ENCODE measurements at regions not wholly inside any gene's neighbourhood (a gene's known extent, or its start where the extent isn't known, plus 50 kb on each side); places are given as distances from the start of the nearest gene placed in this dataset.

- WGBS (ENCODE audit: insufficient coverage), result 52% methylated on average over 4 of the region's 6 CpGs
- no peaks in the 10 kb centered on the region for H3K36me3 ChIP-seq (ENCODE audit: control insufficient read depth, insufficient read depth, low read length)
- no peaks in the 10 kb centered on the region for H3K27me3 ChIP-seq (ENCODE audit: control insufficient read depth, insufficient read depth, low read length)
- no peaks in the 10 kb centered on the region for H3K9me3 ChIP-seq (replicated peaks; ENCODE audit: control insufficient read depth, low read depth, low read length)
- no peak overlapping the region for H3K4me3 ChIP-seq (ENCODE audit: low read length)
- H3K4me1 ChIP-seq (ENCODE audit: control insufficient read depth, insufficient read depth, low read length), result peaks cover 9% of the 10 kb centered on the region
- no peak for DNase-seq
- H3K27ac ChIP-seq (ENCODE audit: low read length), result no peak overlapping the region
These were observed 187.0 kb upstream of the FOXQ1 start for GRCh38 chr6:1124885-1125284.

- H3K27ac ChIP-seq (ENCODE audit: low read length), result no peak overlapping the region
- no peaks in the 10 kb centered on the region for H3K27me3 ChIP-seq (ENCODE audit: control insufficient read depth, insufficient read depth, low read length)
- DNase-seq, result no peak
- WGBS (ENCODE audit: insufficient coverage), result 100% methylated on average over 3 of the region's 5 CpGs
- no peaks in the 10 kb centered on the region for H3K9me3 ChIP-seq (replicated peaks; ENCODE audit: control insufficient read depth, low read depth, low read length)
- H3K4me1 ChIP-seq (ENCODE audit: control insufficient read depth, insufficient read depth, low read length), result no peaks in the 10 kb centered on the region
- no peak overlapping the region for H3K4me3 ChIP-seq (ENCODE audit: low read length)
- H3K36me3 ChIP-seq (ENCODE audit: control insufficient read depth, insufficient read depth, low read length), result no peaks in the 10 kb centered on the region
These were observed 188.2 kb upstream of the FOXQ1 start for GRCh38 chr6:1123386-1124375.

- H3K4me3 ChIP-seq (ENCODE audit: low read length), result no peak overlapping the region
- no peak for DNase-seq
- WGBS (ENCODE audit: insufficient coverage), result 87% methylated on average over 3 of the region's 4 CpGs
- H3K36me3 ChIP-seq (ENCODE audit: control insufficient read depth, insufficient read depth, low read length), result no peaks in the 10 kb centered on the region
- no peaks in the 10 kb centered on the region for H3K4me1 ChIP-seq (ENCODE audit: control insufficient read depth, insufficient read depth, low read length)
- H3K27ac ChIP-seq (ENCODE audit: low read length), result no peak overlapping the region
- no peaks in the 10 kb centered on the region for H3K27me3 ChIP-seq (ENCODE audit: control insufficient read depth, insufficient read depth, low read length)
- no peaks in the 10 kb centered on the region for H3K9me3 ChIP-seq (replicated peaks; ENCODE audit: control insufficient read depth, low read depth, low read length)
These were observed 189.8 kb upstream of the FOXQ1 start for GRCh38 chr6:1122083-1122482.

GRCh38 chr6:1118287-1118647 lies 193.6 kb upstream of the FOXQ1 start:
- no peaks in the 10 kb centered on the region for H3K27me3 ChIP-seq (ENCODE audit: control insufficient read depth, insufficient read depth, low read length)
- DNase-seq, result no peak
- no CpG with 5 or more reads among the region's 2 CpGs for WGBS (ENCODE audit: insufficient coverage)
- no peak overlapping the region for H3K27ac ChIP-seq (ENCODE audit: low read length)
- no peak overlapping the region for H3K4me3 ChIP-seq (ENCODE audit: low read length)
- H3K36me3 ChIP-seq (ENCODE audit: control insufficient read depth, insufficient read depth, low read length), result no peaks in the 10 kb centered on the region
- no peaks in the 10 kb centered on the region for H3K9me3 ChIP-seq (replicated peaks; ENCODE audit: control insufficient read depth, low read depth, low read length)
- H3K4me1 ChIP-seq (ENCODE audit: control insufficient read depth, insufficient read depth, low read length), result no peaks in the 10 kb centered on the region

- WGBS (ENCODE audit: insufficient coverage), result no CpG with 5 or more reads among the region's 6 CpGs
- DNase-seq, result no peak
- Histone ChIP-seq H3K9me3 (replicated peaks; ENCODE audit: control insufficient read depth, low read depth, low read length) (no peaks in the 10 kb centered on the region), H3K4me1 (ENCODE audit: control insufficient read depth, insufficient read depth, low read length) (no peaks in the 10 kb centered on the region), H3K27me3 (ENCODE audit: control insufficient read depth, insufficient read depth, low read length) (no peaks in the 10 kb centered on the region), H3K36me3 (ENCODE audit: control insufficient read depth, insufficient read depth, low read length) (no peaks in the 10 kb centered on the region), H3K4me3 (ENCODE audit: low read length) (no peak overlapping the region), H3K27ac (ENCODE audit: low read length) (no peak overlapping the region)
These were observed 194.2 kb upstream of the FOXQ1 start for GRCh38 chr6:1117530-1118286.

- 92% methylated on average over 3 of the region's 3 CpGs for WGBS (ENCODE audit: insufficient coverage)
- H3K4me3 ChIP-seq (ENCODE audit: low read length), result no peak overlapping the region
- H3K27ac ChIP-seq (ENCODE audit: low read length), result no peak overlapping the region
- no peaks in the 10 kb centered on the region for H3K27me3 ChIP-seq (ENCODE audit: control insufficient read depth, insufficient read depth, low read length)
- no peaks in the 10 kb centered on the region for H3K4me1 ChIP-seq (ENCODE audit: control insufficient read depth, insufficient read depth, low read length)
- no peak for DNase-seq
- H3K36me3 ChIP-seq (ENCODE audit: control insufficient read depth, insufficient read depth, low read length), result no peaks in the 10 kb centered on the region
- no peaks in the 10 kb centered on the region for H3K9me3 ChIP-seq (replicated peaks; ENCODE audit: control insufficient read depth, low read depth, low read length)
These were observed 195.7 kb upstream of the FOXQ1 start for GRCh38 chr6:1116149-1116548.

GRCh38 chr6:1113916-1114540 lies 197.9 kb upstream of the FOXQ1 start:
- no peak for DNase-seq
- H3K9me3 ChIP-seq (replicated peaks; ENCODE audit: control insufficient read depth, low read depth, low read length), result no peaks in the 10 kb centered on the region
- H3K4me3 ChIP-seq (ENCODE audit: low read length), result no peak overlapping the region
- H3K27me3 ChIP-seq (ENCODE audit: control insufficient read depth, insufficient read depth, low read length), result no peaks in the 10 kb centered on the region
- no CpG with 5 or more reads among the region's 7 CpGs for WGBS (ENCODE audit: insufficient coverage)
- H3K27ac ChIP-seq (ENCODE audit: low read length), result no peak overlapping the region
- no peaks in the 10 kb centered on the region for H3K4me1 ChIP-seq (ENCODE audit: control insufficient read depth, insufficient read depth, low read length)
- no peaks in the 10 kb centered on the region for H3K36me3 ChIP-seq (ENCODE audit: control insufficient read depth, insufficient read depth, low read length)

- DNase-seq, result no peak
- Histone ChIP-seq H3K27ac (ENCODE audit: low read length) (no peak overlapping the region), H3K4me3 (ENCODE audit: low read length) (no peak overlapping the region), H3K27me3 (ENCODE audit: control insufficient read depth, insufficient read depth, low read length) (no peaks in the 10 kb centered on the region), H3K9me3 (replicated peaks; ENCODE audit: control insufficient read depth, low read depth, low read length) (no peaks in the 10 kb centered on the region), H3K4me1 (ENCODE audit: control insufficient read depth, insufficient read depth, low read length) (no peaks in the 10 kb centered on the region), H3K36me3 (ENCODE audit: control insufficient read depth, insufficient read depth, low read length) (no peaks in the 10 kb centered on the region)
- WGBS (ENCODE audit: insufficient coverage), result 66% methylated on average over 2 of the region's 6 CpGs
These were observed 200.5 kb upstream of the FOXQ1 start for GRCh38 chr6:1111361-1111760.

GRCh38 chr6:1110941-1111349 lies 201.0 kb upstream of the FOXQ1 start:
- H3K27ac ChIP-seq (ENCODE audit: low read length), result no peak overlapping the region
- DNase-seq, result no peak
- no peak overlapping the region for H3K4me3 ChIP-seq (ENCODE audit: low read length)
- no peaks in the 10 kb centered on the region for H3K27me3 ChIP-seq (ENCODE audit: control insufficient read depth, insufficient read depth, low read length)
- no peaks in the 10 kb centered on the region for H3K4me1 ChIP-seq (ENCODE audit: control insufficient read depth, insufficient read depth, low read length)
- no peaks in the 10 kb centered on the region for H3K36me3 ChIP-seq (ENCODE audit: control insufficient read depth, insufficient read depth, low read length)
- 76% methylated on average over 11 of the region's 12 CpGs for WGBS (ENCODE audit: insufficient coverage)
- H3K9me3 ChIP-seq (replicated peaks; ENCODE audit: control insufficient read depth, low read depth, low read length), result no peaks in the 10 kb centered on the region

GRCh38 chr6:1110164-1110563 lies 201.7 kb upstream of the FOXQ1 start:
- WGBS (ENCODE audit: insufficient coverage), result 83% methylated on average over 2 of the region's 2 CpGs
- Histone ChIP-seq H3K27ac (ENCODE audit: low read length) (no peak overlapping the region), H3K9me3 (replicated peaks; ENCODE audit: control insufficient read depth, low read depth, low read length) (no peaks in the 10 kb centered on the region), H3K4me3 (ENCODE audit: low read length) (no peak overlapping the region), H3K27me3 (ENCODE audit: control insufficient read depth, insufficient read depth, low read length) (no peaks in the 10 kb centered on the region), H3K36me3 (ENCODE audit: control insufficient read depth, insufficient read depth, low read length) (no peaks in the 10 kb centered on the region), H3K4me1 (ENCODE audit: control insufficient read depth, insufficient read depth, low read length) (no peaks in the 10 kb centered on the region)
- DNase-seq, result no peak
